ENCODE measurements at regions not wholly inside any gene's neighbourhood (a gene's known extent, or its start where the extent isn't known, plus 50 kb on each side); places are given as distances from the start of the nearest gene placed in this dataset.

DNA sequence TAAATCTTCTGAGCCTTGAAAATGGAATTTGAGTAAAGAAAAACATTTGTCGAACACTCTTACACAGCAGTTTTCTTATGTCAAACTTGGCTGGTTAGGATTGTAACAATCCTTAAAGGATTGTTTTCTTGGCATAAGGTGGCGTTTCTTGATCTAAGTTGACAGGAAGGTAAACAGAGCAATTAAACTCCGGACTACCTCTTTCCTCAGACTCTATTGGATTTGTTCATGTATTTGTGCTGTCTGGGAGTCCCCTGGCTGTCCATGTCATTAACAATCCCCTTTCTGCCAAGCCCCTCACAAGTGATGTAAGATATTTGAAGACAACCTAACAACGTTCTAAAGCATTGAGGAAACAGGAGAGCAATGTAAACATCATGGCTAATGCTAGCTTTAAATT is 222.5 kb upstream of the SNX19 start:
- DNase-seq (ENCODE audit: low spot score) = no peak
- TF ChIP-seq, protein P1, sequence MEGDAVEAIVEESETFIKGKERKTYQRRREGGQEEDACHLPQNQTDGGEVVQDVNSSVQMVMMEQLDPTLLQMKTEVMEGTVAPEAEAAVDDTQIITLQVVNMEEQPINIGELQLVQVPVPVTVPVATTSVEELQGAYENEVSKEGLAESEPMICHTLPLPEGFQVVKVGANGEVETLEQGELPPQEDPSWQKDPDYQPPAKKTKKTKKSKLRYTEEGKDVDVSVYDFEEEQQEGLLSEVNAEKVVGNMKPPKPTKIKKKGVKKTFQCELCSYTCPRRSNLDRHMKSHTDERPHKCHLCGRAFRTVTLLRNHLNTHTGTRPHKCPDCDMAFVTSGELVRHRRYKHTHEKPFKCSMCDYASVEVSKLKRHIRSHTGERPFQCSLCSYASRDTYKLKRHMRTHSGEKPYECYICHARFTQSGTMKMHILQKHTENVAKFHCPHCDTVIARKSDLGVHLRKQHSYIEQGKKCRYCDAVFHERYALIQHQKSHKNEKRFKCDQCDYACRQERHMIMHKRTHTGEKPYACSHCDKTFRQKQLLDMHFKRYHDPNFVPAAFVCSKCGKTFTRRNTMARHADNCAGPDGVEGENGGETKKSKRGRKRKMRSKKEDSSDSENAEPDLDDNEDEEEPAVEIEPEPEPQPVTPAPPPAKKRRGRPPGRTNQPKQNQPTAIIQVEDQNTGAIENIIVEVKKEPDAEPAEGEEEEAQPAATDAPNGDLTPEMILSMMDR (conservative IDR thresholded peaks at IDR 0.05; ENCODE audit: low read depth) = no peak
- ChIA-PET CTCF (no interaction called here), POLR2A (ENCODE audit: low non-redundant PET) (no interaction called here)
- no peak overlapping the region for H3K27ac ChIP-seq

DNA sequence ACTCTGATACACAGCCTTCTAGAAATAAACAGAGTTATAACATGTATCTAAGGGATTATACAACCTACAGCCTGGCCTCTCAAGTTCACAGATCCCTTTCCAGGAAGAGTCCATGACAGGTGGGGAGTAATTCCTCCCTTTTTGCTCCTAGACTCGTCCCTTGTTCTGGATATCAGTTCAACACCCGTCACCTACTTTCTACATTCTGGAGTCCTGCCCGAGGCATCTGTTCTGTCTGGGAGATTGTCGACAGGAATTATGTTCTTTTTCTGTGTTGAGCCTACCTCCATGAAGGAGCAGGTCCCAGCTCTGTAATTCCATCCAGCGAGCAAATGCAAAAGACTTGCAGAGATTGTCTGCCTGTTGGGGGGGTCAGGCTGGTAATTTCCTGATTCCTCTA is 224.6 kb upstream of the NTM start:
- H3K27ac ChIP-seq = no peak overlapping the region
- ChIA-PET CTCF (no interaction called here), POLR2A (ENCODE audit: low non-redundant PET) (no interaction called here)
- no peak for DNase-seq (ENCODE audit: low spot score)
- TF ChIP-seq, protein P1 (conservative IDR thresholded peaks at IDR 0.05; ENCODE audit: low read depth) = no peak

DNA sequence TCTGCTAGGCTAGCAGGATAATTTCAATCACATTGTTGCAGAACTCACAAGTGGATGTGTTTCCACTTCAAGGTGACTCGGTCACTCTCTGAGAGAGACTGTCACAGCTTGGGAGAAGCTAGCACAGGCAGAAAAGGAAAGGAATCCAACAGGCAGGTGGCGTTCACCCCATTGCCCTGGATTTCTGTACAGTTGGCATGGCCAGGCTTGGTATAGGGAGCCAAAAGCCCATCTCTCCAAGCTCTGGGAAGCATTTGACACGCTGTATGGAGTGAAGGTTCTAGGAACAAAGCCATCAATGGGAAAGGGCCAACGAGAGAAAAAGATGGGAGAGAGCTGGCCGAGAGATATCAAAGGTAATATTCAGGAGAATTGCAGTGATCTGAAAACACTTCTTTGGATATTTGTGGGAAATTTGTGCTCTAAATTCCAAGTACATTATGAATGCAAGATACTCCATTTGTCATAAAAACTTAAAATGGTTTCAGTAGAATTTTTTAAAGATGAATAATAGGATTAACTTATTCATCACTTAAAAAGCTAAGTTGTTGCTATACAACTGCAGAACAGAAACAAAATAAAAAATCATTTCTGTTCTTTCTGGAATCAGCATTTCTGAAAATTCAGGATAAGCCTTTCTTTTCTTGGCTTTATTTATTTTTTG is 223.5 kb upstream of the NTM start:
- CTCF ChIA-PET = no interaction called here
- H3K27ac ChIP-seq = no peak overlapping the region
- TF ChIP-seq, protein P1 (conservative IDR thresholded peaks at IDR 0.05; ENCODE audit: low read depth) = no peak
- DNase-seq (ENCODE audit: low spot score) = no peak
- POLR2A ChIA-PET (ENCODE audit: low non-redundant PET) = no interaction called here

DNA sequence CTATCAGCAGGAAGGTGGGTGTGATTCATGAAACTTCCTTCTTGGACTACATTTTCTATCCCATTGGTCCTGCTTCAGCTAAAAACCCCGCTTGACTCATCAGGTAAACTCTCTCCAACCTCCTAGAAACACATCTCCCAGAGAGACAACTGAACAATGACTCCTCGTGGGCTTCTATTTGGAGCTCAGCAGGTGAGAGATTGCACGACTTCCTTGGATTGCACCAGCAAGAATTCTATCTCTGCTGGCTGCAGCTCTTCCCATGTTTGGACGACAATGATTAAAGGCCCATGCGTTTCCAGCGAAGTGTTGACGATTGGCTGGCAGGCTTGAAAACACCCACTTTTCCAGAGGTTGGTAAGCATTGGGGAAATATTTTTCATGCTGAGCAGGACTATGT is 216.1 kb upstream of the NTM start:
- TF ChIP-seq, protein P1 (conservative IDR thresholded peaks at IDR 0.05; ENCODE audit: low read depth) = no peak
- ChIA-PET POLR2A (ENCODE audit: low non-redundant PET) (no interaction called here), CTCF (no interaction called here)
- no peak for DNase-seq (ENCODE audit: low spot score)
- H3K27ac ChIP-seq = no peak overlapping the region

DNA sequence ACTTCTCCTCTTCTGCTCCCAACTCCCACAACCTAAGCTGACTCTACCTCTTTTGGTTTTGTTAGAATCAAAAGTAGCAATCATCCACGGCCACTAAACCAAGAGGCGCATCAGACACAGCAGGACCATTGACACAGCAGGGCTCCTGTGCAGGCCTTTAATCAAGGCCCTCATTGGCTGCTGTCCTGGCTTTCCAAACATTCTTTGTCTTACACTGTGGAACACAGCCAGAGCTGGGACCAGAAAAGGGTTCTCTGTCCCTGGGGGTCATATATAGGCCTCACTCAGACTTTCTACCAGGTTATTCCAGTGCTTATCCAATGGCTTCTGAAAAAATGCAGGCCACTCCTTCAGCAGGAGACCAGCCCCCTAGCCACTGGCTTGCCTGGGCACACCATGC is 212.7 kb upstream of the NTM start:
- no peak overlapping the region for H3K27ac ChIP-seq
- CTCF ChIA-PET = interaction anchor here (0.6 kb wide), 1 partner anchor 14 kb away, joined by 3 read pairs; no protein-coding TSS in a partner anchor

DNA sequence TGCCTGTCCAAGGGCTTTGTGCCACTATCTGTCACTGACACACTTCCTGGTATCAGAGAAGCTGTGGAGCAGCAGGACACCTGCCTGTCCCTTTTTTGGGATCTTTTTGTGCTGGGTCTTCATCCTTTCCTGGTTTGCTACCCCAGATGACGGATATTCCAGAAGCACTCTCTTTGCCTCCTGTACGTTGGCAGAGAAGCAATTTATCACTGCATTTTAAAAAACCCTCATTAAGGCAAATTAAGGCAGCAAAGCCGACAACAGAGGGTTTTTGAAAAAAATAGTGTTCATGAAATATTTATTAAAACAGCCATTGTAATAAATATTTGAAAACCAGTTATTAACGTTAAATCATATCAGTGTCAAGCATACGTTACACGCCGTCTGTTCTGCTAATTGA is 209.6 kb upstream of the NTM start:
- no peak for DNase-seq (ENCODE audit: low spot score)
- TF ChIP-seq, protein P1 (conservative IDR thresholded peaks at IDR 0.05; ENCODE audit: low read depth) = no peak
- no peak overlapping the region for H3K27ac ChIP-seq
- CTCF ChIA-PET = no interaction called here
- POLR2A ChIA-PET (ENCODE audit: low non-redundant PET) = no interaction called here

More for the DNA sequence above, 212.7 kb upstream of the NTM start:
- TF ChIP-seq, protein P1 (conservative IDR thresholded peaks at IDR 0.05; ENCODE audit: low read depth) = no peak
- no peak for DNase-seq (ENCODE audit: low spot score)
- POLR2A ChIA-PET (ENCODE audit: low non-redundant PET) = no interaction called here

Measured in RWPE1 (cell line).